HepG2 (cell line): ENCODE measurements at regions not wholly inside any gene's neighbourhood (a gene's known extent, or its start where the extent isn't known, plus 50 kb on each side); places are given as distances from the start of the nearest gene placed in this dataset.

Experiments
- ETV6 ChIP-seq: sonication (generic); formaldehyde crosslinking; conservative IDR thresholded peaks from 2 replicates; pipeline ENCODE4 v1.4.0; 2020; ENCODE audit warnings: missing genetic modification reagents
- KDM2A ChIP-seq: sonication (generic); formaldehyde crosslinking; IDR thresholded peaks from 2 replicates; pipeline ENCODE4 v1.4.0; 2020; ENCODE audit warnings: low read depth, missing genetic modification reagents, borderline replicate concordance
- NBN ChIP-seq: fragments of 450-650 bp; conservative IDR thresholded peaks from 2 replicates; pipeline ENCODE4 v1.6.1; 2017
- PATZ1 ChIP-seq: sonication (generic); formaldehyde crosslinking; IDR thresholded peaks from 2 replicates; pipeline ENCODE4 v1.4.0; 2020; ENCODE audit warnings: missing genetic modification reagents
- RAD21 ChIP-seq: fragments of 450-650 bp; formaldehyde crosslinking; IDR thresholded peaks from 2 replicates; pipeline ENCODE4 v1.5.0; 2020; ENCODE audit warnings: mild to moderate bottlenecking
- SALL1 ChIP-seq: sonication (generic); formaldehyde crosslinking; IDR thresholded peaks from 2 replicates; pipeline ENCODE4 v1.8.0; 2022; ENCODE audit warnings: mild to moderate bottlenecking, missing genetic modification reagents
- STAG1 ChIP-seq: sonication (generic); formaldehyde crosslinking; IDR thresholded peaks from 2 replicates; pipeline ENCODE4 v1.4.0; 2020; ENCODE audit warnings: missing genetic modification reagents
- ZKSCAN1 ChIP-seq: fragments of 150-350 bp; IDR thresholded peaks from 2 replicates; pipeline ENCODE4 v1.6.1; 2014; ENCODE audit warnings: low read length
- ZNF746 ChIP-seq: sonication (generic); formaldehyde crosslinking; IDR thresholded peaks from 2 replicates; pipeline ENCODE4 v1.8.0; 2022; ENCODE audit warnings: mild to moderate bottlenecking, missing genetic modification reagents
- TF ChIP-seq, protein P1 (sequence below): IDR thresholded peaks from 2 replicates; pipeline ENCODE4 v1.6.1; 2016; ENCODE audit warnings: low read depth, missing genetic modification reagents, missing compliant biosample characterization
- TF ChIP-seq, protein P2 (sequence below): sonication (generic); formaldehyde crosslinking; IDR thresholded peaks from 2 replicates; pipeline ENCODE4 v1.8.1; 2023; ENCODE audit warnings: missing genetic modification reagents, mild to moderate bottlenecking, borderline replicate concordance

DNA sequence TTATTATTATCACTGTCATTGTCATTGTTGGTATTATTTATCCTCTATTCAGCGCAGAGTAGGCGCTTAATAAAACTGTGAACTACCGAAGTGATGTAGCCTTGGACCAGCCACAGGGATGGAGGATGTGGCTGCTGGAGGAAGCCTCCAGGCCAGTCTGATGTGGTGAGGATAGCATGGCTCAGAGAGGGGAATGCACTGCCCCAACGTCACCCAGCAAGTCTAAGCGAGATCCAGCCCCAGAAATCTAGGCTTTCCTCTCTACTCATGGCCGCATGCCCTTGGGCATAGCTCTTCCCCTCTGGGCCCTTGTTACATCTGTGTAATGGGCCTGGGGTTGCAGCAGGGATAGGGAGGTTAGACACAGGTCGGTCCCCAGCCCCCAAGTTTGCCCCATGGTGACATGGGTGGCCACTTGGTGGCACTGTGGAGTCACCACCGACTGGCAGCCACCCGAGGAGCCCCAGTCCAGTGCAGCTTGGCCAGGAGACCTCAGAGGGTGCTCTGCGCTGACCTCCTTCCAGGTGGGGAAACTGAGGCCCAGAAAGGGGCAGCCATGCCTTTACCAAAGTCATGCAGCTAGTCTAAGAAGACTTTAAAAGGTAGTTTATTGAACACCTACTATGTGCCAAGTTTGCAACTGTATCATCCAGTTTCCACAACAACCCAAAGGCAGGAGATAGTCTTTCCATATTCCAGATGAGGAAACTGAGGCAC is 395.7 kb downstream of the MN1 start (continued):
- TF ChIP-seq, protein P1, sequence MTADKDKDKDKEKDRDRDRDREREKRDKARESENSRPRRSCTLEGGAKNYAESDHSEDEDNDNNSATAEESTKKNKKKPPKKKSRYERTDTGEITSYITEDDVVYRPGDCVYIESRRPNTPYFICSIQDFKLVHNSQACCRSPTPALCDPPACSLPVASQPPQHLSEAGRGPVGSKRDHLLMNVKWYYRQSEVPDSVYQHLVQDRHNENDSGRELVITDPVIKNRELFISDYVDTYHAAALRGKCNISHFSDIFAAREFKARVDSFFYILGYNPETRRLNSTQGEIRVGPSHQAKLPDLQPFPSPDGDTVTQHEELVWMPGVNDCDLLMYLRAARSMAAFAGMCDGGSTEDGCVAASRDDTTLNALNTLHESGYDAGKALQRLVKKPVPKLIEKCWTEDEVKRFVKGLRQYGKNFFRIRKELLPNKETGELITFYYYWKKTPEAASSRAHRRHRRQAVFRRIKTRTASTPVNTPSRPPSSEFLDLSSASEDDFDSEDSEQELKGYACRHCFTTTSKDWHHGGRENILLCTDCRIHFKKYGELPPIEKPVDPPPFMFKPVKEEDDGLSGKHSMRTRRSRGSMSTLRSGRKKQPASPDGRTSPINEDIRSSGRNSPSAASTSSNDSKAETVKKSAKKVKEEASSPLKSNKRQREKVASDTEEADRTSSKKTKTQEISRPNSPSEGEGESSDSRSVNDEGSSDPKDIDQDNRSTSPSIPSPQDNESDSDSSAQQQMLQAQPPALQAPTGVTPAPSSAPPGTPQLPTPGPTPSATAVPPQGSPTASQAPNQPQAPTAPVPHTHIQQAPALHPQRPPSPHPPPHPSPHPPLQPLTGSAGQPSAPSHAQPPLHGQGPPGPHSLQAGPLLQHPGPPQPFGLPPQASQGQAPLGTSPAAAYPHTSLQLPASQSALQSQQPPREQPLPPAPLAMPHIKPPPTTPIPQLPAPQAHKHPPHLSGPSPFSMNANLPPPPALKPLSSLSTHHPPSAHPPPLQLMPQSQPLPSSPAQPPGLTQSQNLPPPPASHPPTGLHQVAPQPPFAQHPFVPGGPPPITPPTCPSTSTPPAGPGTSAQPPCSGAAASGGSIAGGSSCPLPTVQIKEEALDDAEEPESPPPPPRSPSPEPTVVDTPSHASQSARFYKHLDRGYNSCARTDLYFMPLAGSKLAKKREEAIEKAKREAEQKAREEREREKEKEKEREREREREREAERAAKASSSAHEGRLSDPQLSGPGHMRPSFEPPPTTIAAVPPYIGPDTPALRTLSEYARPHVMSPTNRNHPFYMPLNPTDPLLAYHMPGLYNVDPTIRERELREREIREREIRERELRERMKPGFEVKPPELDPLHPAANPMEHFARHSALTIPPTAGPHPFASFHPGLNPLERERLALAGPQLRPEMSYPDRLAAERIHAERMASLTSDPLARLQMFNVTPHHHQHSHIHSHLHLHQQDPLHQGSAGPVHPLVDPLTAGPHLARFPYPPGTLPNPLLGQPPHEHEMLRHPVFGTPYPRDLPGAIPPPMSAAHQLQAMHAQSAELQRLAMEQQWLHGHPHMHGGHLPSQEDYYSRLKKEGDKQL (CRISPR knock-in tag) = no peak
- TF ChIP-seq KDM2A (CRISPR knock-in tag) = peak; percentile 43; the same call in 1 of the 2 replicates
- no peak for TF ChIP-seq NBN
- TF ChIP-seq, protein P2, sequence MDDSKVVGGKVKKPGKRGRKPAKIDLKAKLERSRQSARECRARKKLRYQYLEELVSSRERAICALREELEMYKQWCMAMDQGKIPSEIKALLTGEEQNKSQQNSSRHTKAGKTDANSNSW = no peak
- TF ChIP-seq STAG1 (CRISPR knock-in tag) = peak; percentile 92
- TF ChIP-seq RAD21 (CRISPR knock-in tag) = peak; percentile 86
- peak; percentile 74 for TF ChIP-seq ZKSCAN1
- TF ChIP-seq SALL1 (CRISPR knock-in tag) = 0 out of 2 replicates have a peak, but pooled peaks have one; percentile 24
- peak; percentile 62; the same call in 1 of the 2 replicates for TF ChIP-seq PATZ1 (CRISPR knock-in tag)
- TF ChIP-seq ZNF746 (CRISPR knock-in tag) = no peak
- 0 out of 2 replicates have a peak, but pooled peaks have one; percentile 32 for TF ChIP-seq ETV6 (CRISPR knock-in tag)
- TF ChIP-seq, all 625 proteins: peak for 12
